ENCODE measurements at regions not wholly inside any gene's neighbourhood (a gene's known extent, or its start where the extent isn't known, plus 50 kb on each side); places are given as distances from the start of the nearest gene placed in this dataset.

DNA sequence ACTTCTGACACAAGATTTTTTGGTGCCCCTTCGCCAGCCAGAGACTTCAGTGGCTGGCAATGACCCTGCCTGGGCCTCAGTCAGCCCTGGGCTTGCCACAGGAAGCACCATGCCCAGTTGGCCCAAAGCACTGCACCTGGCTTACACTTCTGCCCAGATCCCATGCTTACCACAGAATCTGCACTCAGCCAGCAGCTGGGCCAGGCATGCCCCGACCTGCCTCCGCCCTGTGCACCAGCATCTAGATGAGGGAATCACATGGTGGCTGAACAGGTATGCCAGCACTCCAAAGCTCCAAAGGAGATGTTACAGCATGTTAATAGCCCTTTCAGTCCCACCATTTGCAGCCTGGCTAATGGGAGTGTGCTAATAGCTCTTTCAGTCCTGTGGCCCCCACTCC is 690.9 kb downstream of the SLITRK6 start:
- no peak overlapping the region for H3K4me3 ChIP-seq
- H3F3A ChIP-seq (ENCODE audit: insufficient read depth) = no peaks in the 10 kb centered on the region
- 11 to 20% methylated on average over 3 of the region's 3 CpGs for WGBS, 2 experiments (ENCODE audit: low coverage in 1 of 2, low lambda C conversion rate in 2 of 2, missing lambda C conversion rate in 2 of 2)
- no peak overlapping the region for H2AFZ ChIP-seq
- H3K4me1 ChIP-seq (ENCODE audit: insufficient read depth) = no peaks in the 10 kb centered on the region
- TF ChIP-seq EZH2phosphoT487 (IDR thresholded peaks at IDR 0.05; ENCODE audit: insufficient read depth, low read depth) (no peak), EZH2 (IDR thresholded peaks at IDR 0.05; ENCODE audit: insufficient read depth, poor library complexity, severe bottlenecking) (no peak)
- H3K4me2 ChIP-seq (ENCODE audit: unreplicated experiment) = no peak overlapping the region
- no peak overlapping the region for H3K9ac ChIP-seq
- no peaks in the 10 kb centered on the region for H3K79me2 ChIP-seq (ENCODE audit: insufficient read depth)
- no peak for DNase-seq
- no peaks in the 10 kb centered on the region for H3K9me2 ChIP-seq (ENCODE audit: insufficient read depth)
- no peaks in the 10 kb centered on the region for H3K36me3 ChIP-seq (ENCODE audit: low read depth)
- in situ Hi-C loops (cut with MboI) = no loop called here
- no peaks in the 10 kb centered on the region for H3K9me3 ChIP-seq (ENCODE audit: low read depth)
- no peak overlapping the region for H3K27ac ChIP-seq
- H3K27me3 ChIP-seq (replicated peaks; ENCODE audit: insufficient read depth) = no peaks in the 10 kb centered on the region
- no peaks in the 10 kb centered on the region for H4K20me1 ChIP-seq (ENCODE audit: insufficient read depth)

DNA sequence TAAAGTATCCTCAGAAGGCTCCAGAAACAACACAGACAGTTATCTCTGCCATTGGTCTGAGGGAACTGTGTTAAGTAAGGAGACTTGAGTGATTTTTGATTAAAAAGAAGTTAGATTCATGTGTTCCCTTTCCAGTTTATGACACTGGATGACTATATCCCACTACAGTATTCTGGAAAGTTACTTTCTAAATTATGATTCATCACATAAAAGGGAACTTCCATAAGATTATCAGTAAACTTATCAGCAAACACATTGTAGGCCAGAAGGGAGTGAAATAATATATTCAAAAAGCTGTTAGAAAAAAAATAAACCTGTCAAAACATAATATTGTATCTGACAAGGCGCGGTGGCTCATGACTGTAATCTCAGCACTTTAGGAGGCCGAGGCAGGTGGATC is 700.0 kb downstream of the SLITRK6 start:
- Histone ChIP-seq H4K20me1 (ENCODE audit: insufficient read depth) (no peaks in the 10 kb centered on the region), H3K27me3 (replicated peaks; ENCODE audit: insufficient read depth) (no peaks in the 10 kb centered on the region), H3F3A (ENCODE audit: insufficient read depth) (no peaks in the 10 kb centered on the region), H3K4me1 (ENCODE audit: insufficient read depth) (no peaks in the 10 kb centered on the region), H2AFZ (no peak overlapping the region), H3K9ac (no peak overlapping the region), H3K79me2 (ENCODE audit: insufficient read depth) (no peaks in the 10 kb centered on the region), H3K9me3 (ENCODE audit: low read depth) (peaks cover 3% of the 10 kb centered on the region), H3K4me2 (ENCODE audit: unreplicated experiment) (no peak overlapping the region), H3K36me3 (ENCODE audit: low read depth) (no peaks in the 10 kb centered on the region), H3K9me2 (ENCODE audit: insufficient read depth) (no peaks in the 10 kb centered on the region), H3K27ac (no peak overlapping the region), H3K4me3 (no peak overlapping the region)
- TF ChIP-seq EZH2phosphoT487 (IDR thresholded peaks at IDR 0.05; ENCODE audit: insufficient read depth, low read depth) (no peak), EZH2 (IDR thresholded peaks at IDR 0.05; ENCODE audit: insufficient read depth, poor library complexity, severe bottlenecking) (no peak)
- in situ Hi-C loops (cut with MboI) = no loop called here
- DNase-seq = no peak
- WGBS, 2 experiments (ENCODE audit: low coverage in 1 of 2, low lambda C conversion rate in 2 of 2, missing lambda C conversion rate in 2 of 2) = 22 to 39% methylated on average over 3 of the region's 3 CpGs

DNA sequence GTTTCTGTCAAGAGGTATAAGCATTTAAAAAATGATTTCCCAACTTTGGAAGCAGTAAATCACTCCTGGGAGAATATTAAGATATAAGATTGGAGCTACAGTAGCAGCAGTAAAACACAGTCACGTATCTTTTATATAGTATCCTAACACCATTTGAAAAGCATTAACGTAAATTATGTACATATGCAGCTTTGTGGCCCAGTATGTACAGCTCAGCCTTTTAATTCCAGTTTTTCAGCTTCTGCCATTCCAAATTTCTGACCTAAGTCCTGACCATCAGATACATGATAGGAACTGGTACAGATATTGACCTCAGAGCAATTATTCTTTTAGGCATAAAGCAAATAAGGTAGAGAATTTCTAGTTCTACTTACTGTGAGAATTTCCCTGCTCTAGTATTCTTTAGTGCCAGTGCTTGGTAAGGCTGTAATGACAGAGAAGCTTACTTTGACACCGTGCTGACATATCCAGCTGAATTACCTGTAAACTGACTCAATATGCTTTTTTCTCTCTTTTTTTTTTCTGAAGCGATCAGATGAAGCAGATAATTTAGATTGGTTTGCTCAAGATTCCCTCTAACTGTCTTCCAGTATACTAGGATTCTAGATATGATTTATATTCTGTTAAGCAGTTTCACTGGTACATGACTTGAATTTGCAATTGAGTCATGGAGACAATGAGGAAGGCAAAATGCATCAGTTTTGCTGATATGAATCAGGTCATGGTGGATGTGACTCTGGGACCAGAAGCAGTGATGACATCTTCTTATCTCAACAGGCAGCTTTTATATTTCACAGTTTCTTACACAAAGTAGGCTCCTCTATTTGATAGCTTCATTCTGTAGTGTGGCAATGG is 703.6 kb downstream of the SLITRK6 start:
- Histone ChIP-seq H3K4me2 (ENCODE audit: unreplicated experiment) (no peak overlapping the region), H3K36me3 (ENCODE audit: low read depth) (no peaks in the 10 kb centered on the region), H3K79me2 (ENCODE audit: insufficient read depth) (no peaks in the 10 kb centered on the region), H3K27ac (no peak overlapping the region), H2AFZ (no peak overlapping the region), H3F3A (ENCODE audit: insufficient read depth) (no peaks in the 10 kb centered on the region), H4K20me1 (ENCODE audit: insufficient read depth) (no peaks in the 10 kb centered on the region), H3K27me3 (replicated peaks; ENCODE audit: insufficient read depth) (no peaks in the 10 kb centered on the region), H3K9me3 (ENCODE audit: low read depth) (peaks cover 3% of the 10 kb centered on the region), H3K9me2 (ENCODE audit: insufficient read depth) (no peaks in the 10 kb centered on the region), H3K4me1 (ENCODE audit: insufficient read depth) (no peaks in the 10 kb centered on the region), H3K9ac (no peak overlapping the region), H3K4me3 (no peak overlapping the region)
- in situ Hi-C loops (cut with MboI) = no loop called here
- TF ChIP-seq EZH2phosphoT487 (IDR thresholded peaks at IDR 0.05; ENCODE audit: insufficient read depth, low read depth) = no peak
- TF ChIP-seq EZH2 (IDR thresholded peaks at IDR 0.05; ENCODE audit: insufficient read depth, poor library complexity, severe bottlenecking) = no peak
- WGBS, 2 experiments (ENCODE audit: low coverage in 1 of 2, low lambda C conversion rate in 2 of 2, missing lambda C conversion rate in 2 of 2) = 16 to 18% methylated on average over 4 of the region's 4 CpGs
- no peak for DNase-seq

DNA sequence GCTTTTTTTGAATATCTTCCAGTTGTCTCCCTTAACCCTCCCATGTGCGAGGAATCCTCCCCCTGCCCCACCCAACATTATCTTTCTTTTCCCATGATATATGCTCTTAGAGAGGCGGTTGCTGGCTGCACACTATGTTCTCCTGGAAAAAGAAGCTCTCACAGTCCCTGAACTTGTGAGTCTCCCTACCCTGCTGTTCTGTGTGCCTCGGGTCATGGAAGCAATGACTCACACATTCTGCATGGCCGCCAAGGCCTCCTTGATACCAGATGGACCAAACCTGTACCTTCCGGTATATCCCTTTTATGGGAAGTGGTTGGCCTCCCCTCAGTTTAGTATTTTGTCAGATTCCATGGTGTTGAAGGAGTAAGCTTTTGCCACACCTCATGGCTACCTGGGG is 705.4 kb downstream of the SLITRK6 start:
- DNase-seq = no peak
- H3K9ac ChIP-seq = no peak overlapping the region
- no peaks in the 10 kb centered on the region for H3K4me1 ChIP-seq (ENCODE audit: insufficient read depth)
- no peaks in the 10 kb centered on the region for H3K9me3 ChIP-seq (ENCODE audit: low read depth)
- no peaks in the 10 kb centered on the region for H4K20me1 ChIP-seq (ENCODE audit: insufficient read depth)
- no peak overlapping the region for H3K4me3 ChIP-seq
- H3K9me2 ChIP-seq (ENCODE audit: insufficient read depth) = no peaks in the 10 kb centered on the region
- no peaks in the 10 kb centered on the region for H3K27me3 ChIP-seq (replicated peaks; ENCODE audit: insufficient read depth)
- H2AFZ ChIP-seq = no peak overlapping the region
- WGBS, 2 experiments (ENCODE audit: low coverage in 1 of 2, low lambda C conversion rate in 2 of 2, missing lambda C conversion rate in 2 of 2) = 29 to 30% methylated on average over 5 of the region's 5 CpGs
- no peak overlapping the region for H3K4me2 ChIP-seq (ENCODE audit: unreplicated experiment)
- H3K36me3 ChIP-seq (ENCODE audit: low read depth) = no peaks in the 10 kb centered on the region
- no peaks in the 10 kb centered on the region for H3F3A ChIP-seq (ENCODE audit: insufficient read depth)
- H3K27ac ChIP-seq = no peak overlapping the region
- TF ChIP-seq EZH2phosphoT487 (IDR thresholded peaks at IDR 0.05; ENCODE audit: insufficient read depth, low read depth) (no peak), EZH2 (IDR thresholded peaks at IDR 0.05; ENCODE audit: insufficient read depth, poor library complexity, severe bottlenecking) (no peak)
- in situ Hi-C loops (cut with MboI) = no loop called here
- H3K79me2 ChIP-seq (ENCODE audit: insufficient read depth) = no peaks in the 10 kb centered on the region
